Ascending aorta (tissue), 2 donors: ENCODE measurements at regions not wholly inside any gene's neighbourhood (a gene's known extent, or its start where the extent isn't known, plus 50 kb on each side); places are given as distances from the start of the nearest gene placed in this dataset.

Source experiments
- DNase-seq, 2 donors: peaks; one replicate each; pipeline ENCODE4 v3.0.0-alpha.2; 2019; ENCODE audit warnings: low spot score in 2 of 2
- H3K27ac ChIP-seq, 2 donors: fragments of 200-600 bp; sonication (generic); one replicate each; pipeline ENCODE4 v1.5.1; 2016 to 2017; ENCODE audit warnings: mild to moderate bottlenecking in 1 of 2
- H3K27me3 ChIP-seq: fragments of 200-600 bp; sonication (generic); one replicate; pipeline ENCODE4 v1.5.1; 2017
- H3K36me3 ChIP-seq, 2 donors: fragments of 200-600 bp; sonication (generic); one replicate each; pipeline ENCODE4 v1.5.1; 2016
- H3K4me1 ChIP-seq, 2 donors: fragments of 200-600 bp; sonication (generic); one replicate each; pipeline ENCODE4 v1.5.1; 2016 to 2017; ENCODE audit warnings: mild to moderate bottlenecking in 1 of 2
- H3K4me3 ChIP-seq, 2 donors: fragments of 200-600 bp; sonication (generic); one replicate each; pipeline ENCODE4 v1.5.1; 2016 to 2017; ENCODE audit warnings: mild to moderate bottlenecking in 1 of 2
- H3K9me3 ChIP-seq, 2 donors: fragments of 200-600 bp; sonication (generic); one replicate each; pipeline ENCODE4 v1.5.1; 2016
- CTCF ChIP-seq, 3 experiments: fragments of 200-600 bp in 2 of 3; fragments of 450-650 bp in 1 of 3; sonication (generic) in 2 of 3; IDR thresholded peaks; one replicate each; pipeline ENCODE4 v1.5.1; 2016 to 2019; ENCODE audit warnings: antibody characterized with exemption in 3 of 3, mild to moderate bottlenecking in 1 of 3, moderate library complexity in 1 of 3
- intact Hi-C: fragments of 100-400 bp; cut with DNase I; formaldehyde crosslinking; loops from one replicate; pipeline ENCODE4 v1.15.1; 2023

- H3K4me1 ChIP-seq = no peaks in the 10 kb centered on the region
- no peak overlapping the region for H3K4me3 ChIP-seq
- intact Hi-C loops = no loop called here
- H3K36me3 ChIP-seq = no peaks in the 10 kb centered on the region
- TF ChIP-seq CTCF (IDR thresholded peaks at IDR 0.05) = no peak
- H3K9me3 ChIP-seq = peaks cover 0 to 10% of the 10 kb centered on the region in 2 donors
- H3K27me3 ChIP-seq = no peaks in the 10 kb centered on the region
- no peak for DNase-seq
- H3K27ac ChIP-seq = no peak overlapping the region
Observed at GRCh38 chr1:96922181-96922580, 200.6 kb downstream of the PTBP2 start.

GRCh38 chr1:96923753-96924152 is 202.2 kb downstream of the PTBP2 start:
- no peak for TF ChIP-seq CTCF (IDR thresholded peaks at IDR 0.05)
- Histone ChIP-seq H3K27ac (no peak overlapping the region), H3K4me1 (no peaks in the 10 kb centered on the region), H3K27me3 (no peaks in the 10 kb centered on the region), H3K4me3 (no peak overlapping the region), H3K9me3 (peaks cover 0 to 10% of the 10 kb centered on the region in 2 donors), H3K36me3 (no peaks in the 10 kb centered on the region)
- intact Hi-C loops = no loop called here
- no peak for DNase-seq

GRCh38 chr1:96926176-96926575 is 204.6 kb downstream of the PTBP2 start:
- no peak for DNase-seq
- H3K27ac ChIP-seq = no peak overlapping the region
- H3K4me1 ChIP-seq = no peaks in the 10 kb centered on the region
- TF ChIP-seq CTCF (IDR thresholded peaks at IDR 0.05) = no peak
- H3K4me3 ChIP-seq = no peak overlapping the region
- H3K36me3 ChIP-seq = no peaks in the 10 kb centered on the region
- H3K27me3 ChIP-seq = no peaks in the 10 kb centered on the region
- intact Hi-C loops = no loop called here
- H3K9me3 ChIP-seq = peaks cover 0 to 10% of the 10 kb centered on the region in 2 donors

DNA sequence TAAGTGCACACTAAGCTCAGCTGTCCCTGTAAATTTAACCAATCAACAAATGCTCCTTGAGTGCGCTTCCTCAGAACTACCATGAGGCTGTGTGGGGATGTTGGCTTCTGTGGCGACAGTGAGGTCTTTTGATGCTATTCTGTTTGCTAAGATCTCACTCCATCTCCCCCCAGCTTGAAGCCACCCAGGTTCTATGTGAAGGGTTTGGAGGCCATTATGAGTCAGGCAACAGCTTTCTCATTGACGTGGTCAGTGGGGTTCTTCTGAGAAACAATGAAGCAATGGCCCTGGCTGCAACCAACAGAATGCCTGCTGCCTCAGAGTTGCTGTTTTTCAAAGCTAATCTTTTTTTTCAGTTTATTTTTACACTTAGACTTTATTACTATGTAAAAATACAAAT is 205.5 kb downstream of the PTBP2 start:
- no peaks in the 10 kb centered on the region for H3K27me3 ChIP-seq
- H3K36me3 ChIP-seq = no peaks in the 10 kb centered on the region
- DNase-seq = no peak
- no peak overlapping the region for H3K4me3 ChIP-seq
- peaks cover 0 to 10% of the 10 kb centered on the region in 2 donors for H3K9me3 ChIP-seq
- no peaks in the 10 kb centered on the region for H3K4me1 ChIP-seq
- intact Hi-C loops = no loop called here
- H3K27ac ChIP-seq = no peak overlapping the region
- no peak for TF ChIP-seq CTCF (IDR thresholded peaks at IDR 0.05)

GRCh38 chr1:96931136-96931535 is 209.6 kb downstream of the PTBP2 start:
- TF ChIP-seq CTCF (IDR thresholded peaks at IDR 0.05) = no peak
- Histone ChIP-seq H3K27ac (no peak overlapping the region), H3K4me3 (no peak overlapping the region), H3K27me3 (no peaks in the 10 kb centered on the region), H3K36me3 (no peaks in the 10 kb centered on the region), H3K9me3 (no peaks in the 10 kb centered on the region), H3K4me1 (no peaks in the 10 kb centered on the region)
- intact Hi-C loops = no loop called here
- no peak for DNase-seq

DNA sequence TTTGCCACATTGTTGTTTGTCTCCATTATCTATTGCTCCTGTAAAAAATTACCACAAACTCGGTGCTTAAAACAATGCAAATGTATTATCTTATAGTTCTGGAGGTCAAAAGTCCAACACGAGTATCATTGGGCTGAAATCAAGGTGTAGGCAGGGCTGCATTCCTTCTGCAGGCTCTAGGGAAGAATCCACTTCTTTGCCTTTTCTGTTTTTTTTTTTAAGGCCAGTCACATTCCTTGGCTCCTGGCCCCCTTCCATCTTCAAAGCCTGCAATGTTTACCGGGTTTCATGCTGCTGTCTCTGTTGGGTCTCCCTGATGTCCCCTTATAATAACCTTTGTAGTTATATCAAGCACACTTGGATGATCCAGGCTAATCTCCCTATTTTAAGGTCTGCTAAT is 212.7 kb downstream of the PTBP2 start:
- intact Hi-C loops = no loop called here
- no peak overlapping the region for H3K27ac ChIP-seq

More for the DNA sequence above, 212.7 kb downstream of the PTBP2 start:
- no peak overlapping the region for H3K4me3 ChIP-seq
- no peaks in the 10 kb centered on the region for H3K36me3 ChIP-seq
- no peaks in the 10 kb centered on the region for H3K4me1 ChIP-seq
- H3K9me3 ChIP-seq = no peaks in the 10 kb centered on the region
- DNase-seq = no peak
- no peaks in the 10 kb centered on the region for H3K27me3 ChIP-seq
- TF ChIP-seq CTCF (IDR thresholded peaks at IDR 0.05) = no peak
